ENCODE measurements at regions not wholly inside any gene's neighbourhood (a gene's known extent, or its start where the extent isn't known, plus 50 kb on each side); places are given as distances from the start of the nearest gene placed in this dataset.

DNA sequence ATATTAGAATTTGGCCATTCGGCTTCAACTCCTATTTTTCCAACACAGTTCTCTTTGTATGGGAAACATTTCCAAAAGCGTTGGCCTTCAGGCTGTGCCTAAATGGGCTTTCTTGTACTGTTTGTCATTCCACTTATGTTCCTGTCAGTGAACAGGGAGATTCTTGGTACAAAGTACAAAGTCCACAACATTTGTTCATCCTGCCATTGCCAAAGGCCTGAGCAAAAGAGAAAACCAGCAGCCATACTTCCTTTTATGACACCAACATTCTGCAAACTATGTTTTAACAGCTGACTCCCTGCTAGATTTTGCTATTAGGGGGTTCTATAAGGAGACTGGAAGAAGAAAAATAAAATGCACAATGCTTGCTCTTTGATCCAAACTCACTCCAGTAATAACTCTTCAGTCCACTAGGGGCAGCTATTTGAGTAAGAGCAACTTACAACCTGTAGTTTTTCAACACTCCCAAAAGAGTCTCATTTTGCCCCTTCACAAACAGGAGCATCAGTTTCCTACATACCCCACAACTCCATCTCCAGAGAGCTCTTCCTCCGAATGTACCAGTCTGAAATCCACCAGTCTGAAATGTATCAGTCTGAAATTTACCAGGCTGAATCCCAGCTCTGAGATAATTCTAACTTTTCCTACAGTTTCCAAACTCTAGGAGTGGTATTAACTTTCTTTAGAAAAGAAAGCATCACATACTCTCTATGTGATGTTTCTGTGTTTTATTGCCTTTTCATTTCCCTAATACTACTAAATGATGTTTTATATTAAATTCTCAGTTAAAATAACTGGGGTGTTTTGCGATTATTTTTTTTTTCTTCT lies 693.8 kb downstream of the DNAH5 start:
- Histone ChIP-seq H3K4me3 (no peak overlapping the region), H3K27me3 (ENCODE audit: insufficient read depth in 3 of 3, low read length in 2 of 3) (no peaks in the 10 kb centered on the region), H3K9me3 (no peaks in the 10 kb centered on the region), H3K27ac (no peak overlapping the region), H3K4me1 (no peaks in the 10 kb centered on the region), H3K36me3 (ENCODE audit: insufficient read depth in 1 of 2, low read depth in 1 of 2) (no peaks in the 10 kb centered on the region)
- intact Hi-C loops (cut with DNase I): no loop called here
- 75 to 81% (median 77%) methylated on average over 4 of the region's 4 CpGs for WGBS, 3 donors
- no peak for DNase-seq
- ATAC-seq: no peak
- TF ChIP-seq, protein P1, sequence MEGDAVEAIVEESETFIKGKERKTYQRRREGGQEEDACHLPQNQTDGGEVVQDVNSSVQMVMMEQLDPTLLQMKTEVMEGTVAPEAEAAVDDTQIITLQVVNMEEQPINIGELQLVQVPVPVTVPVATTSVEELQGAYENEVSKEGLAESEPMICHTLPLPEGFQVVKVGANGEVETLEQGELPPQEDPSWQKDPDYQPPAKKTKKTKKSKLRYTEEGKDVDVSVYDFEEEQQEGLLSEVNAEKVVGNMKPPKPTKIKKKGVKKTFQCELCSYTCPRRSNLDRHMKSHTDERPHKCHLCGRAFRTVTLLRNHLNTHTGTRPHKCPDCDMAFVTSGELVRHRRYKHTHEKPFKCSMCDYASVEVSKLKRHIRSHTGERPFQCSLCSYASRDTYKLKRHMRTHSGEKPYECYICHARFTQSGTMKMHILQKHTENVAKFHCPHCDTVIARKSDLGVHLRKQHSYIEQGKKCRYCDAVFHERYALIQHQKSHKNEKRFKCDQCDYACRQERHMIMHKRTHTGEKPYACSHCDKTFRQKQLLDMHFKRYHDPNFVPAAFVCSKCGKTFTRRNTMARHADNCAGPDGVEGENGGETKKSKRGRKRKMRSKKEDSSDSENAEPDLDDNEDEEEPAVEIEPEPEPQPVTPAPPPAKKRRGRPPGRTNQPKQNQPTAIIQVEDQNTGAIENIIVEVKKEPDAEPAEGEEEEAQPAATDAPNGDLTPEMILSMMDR (IDR thresholded peaks at IDR 0.05): no peak

DNA sequence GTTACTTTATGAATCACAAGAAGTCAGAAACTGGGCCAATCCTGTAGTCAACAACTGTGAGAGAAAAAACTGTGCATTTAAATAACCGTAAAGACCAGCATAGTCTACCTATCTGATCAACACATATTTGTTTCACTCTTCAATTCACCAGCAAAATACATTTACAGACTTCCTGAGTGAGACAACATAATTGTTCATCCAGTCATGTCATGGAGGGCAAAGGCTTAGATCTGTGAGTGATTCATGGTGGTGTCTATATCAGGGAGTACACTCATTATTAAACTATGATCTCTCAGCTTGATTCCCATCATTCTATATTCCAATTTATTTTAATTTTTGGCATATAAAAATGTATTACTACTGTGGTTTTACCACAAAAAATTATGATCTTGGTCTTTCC lies 694.6 kb downstream of the DNAH5 start:
- no peak overlapping the region for H3K27ac ChIP-seq
- TF ChIP-seq, protein P1 (IDR thresholded peaks at IDR 0.05): no peak
- intact Hi-C loops (cut with DNase I): no loop called here
- no peak for DNase-seq
- H3K4me3 ChIP-seq: no peak overlapping the region
- no peaks in the 10 kb centered on the region for H3K9me3 ChIP-seq
- no peaks in the 10 kb centered on the region for H3K4me1 ChIP-seq
- WGBS, 3 donors: 87 to 94% (median 91%) methylated on average over 1 of the region's 1 CpG
- ATAC-seq: no peak
- no peaks in the 10 kb centered on the region for H3K27me3 ChIP-seq (ENCODE audit: insufficient read depth in 3 of 3, low read length in 2 of 3)
- H3K36me3 ChIP-seq (ENCODE audit: insufficient read depth in 1 of 2, low read depth in 1 of 2): no peaks in the 10 kb centered on the region

DNA sequence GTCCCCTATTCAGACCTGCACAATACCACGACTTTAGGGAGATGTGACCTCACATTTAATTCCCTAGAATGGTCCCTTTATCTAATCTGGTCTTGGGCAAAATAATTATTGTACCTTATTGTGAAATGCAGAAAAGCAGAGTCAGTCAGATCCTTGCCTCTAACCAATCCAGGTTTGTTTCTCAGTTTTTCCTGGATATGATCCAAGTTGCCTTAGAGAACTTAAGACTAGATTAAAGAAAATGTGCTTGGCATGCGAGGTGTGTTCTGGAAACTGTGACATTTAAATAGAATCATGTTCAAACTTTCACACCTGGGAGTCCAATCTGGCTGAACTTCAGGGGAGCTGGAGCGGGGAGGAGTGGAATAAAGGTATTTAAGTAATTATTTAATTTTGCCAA lies 696.2 kb downstream of the DNAH5 start:
- Histone ChIP-seq H3K36me3 (ENCODE audit: insufficient read depth in 1 of 2, low read depth in 1 of 2) (no peaks in the 10 kb centered on the region), H3K9me3 (no peaks in the 10 kb centered on the region), H3K4me1 (no peaks in the 10 kb centered on the region), H3K27me3 (ENCODE audit: insufficient read depth in 3 of 3, low read length in 2 of 3) (no peaks in the 10 kb centered on the region), H3K4me3 (no peak overlapping the region), H3K27ac (no peak overlapping the region)
- TF ChIP-seq, protein P1 (IDR thresholded peaks at IDR 0.05): no peak
- ATAC-seq (no peak), DNase-seq (no peak)
- WGBS, 3 donors: 49 to 53% (median 50%) methylated on average over 3 of the region's 3 CpGs
- intact Hi-C loops (cut with DNase I): no loop called here

DNA sequence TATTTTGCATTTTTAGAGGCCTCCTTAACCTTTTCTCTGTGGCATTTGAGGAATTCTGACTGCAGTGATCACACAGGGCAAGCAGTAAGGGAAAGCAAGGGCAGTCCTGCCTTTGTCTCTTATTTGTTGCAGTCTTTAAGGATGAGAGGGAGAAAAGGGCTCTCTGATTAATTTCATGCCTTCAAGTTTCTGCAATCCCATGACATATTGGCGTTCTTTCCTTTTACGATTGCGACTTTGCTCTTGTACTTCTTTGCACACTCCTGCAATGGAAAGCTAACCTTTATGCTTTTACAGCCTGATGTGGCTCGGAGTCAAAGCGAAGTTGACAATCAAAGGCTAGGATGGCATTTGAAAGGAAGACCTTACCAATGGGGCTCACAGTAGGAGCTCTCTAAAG lies 698.4 kb downstream of the DNAH5 start:
- H3K27ac ChIP-seq: no peak overlapping the region
- no peaks in the 10 kb centered on the region for H3K9me3 ChIP-seq
- WGBS, 3 donors: 61 to 67% (median 62%) methylated on average over 5 of the region's 5 CpGs
- TF ChIP-seq, protein P1 (IDR thresholded peaks at IDR 0.05): no peak
- DNase-seq (no peak), ATAC-seq (no peak)
- no peaks in the 10 kb centered on the region for H3K36me3 ChIP-seq (ENCODE audit: insufficient read depth in 1 of 2, low read depth in 1 of 2)
- no peaks in the 10 kb centered on the region for H3K27me3 ChIP-seq (ENCODE audit: insufficient read depth in 3 of 3, low read length in 2 of 3)
- no peak overlapping the region for H3K4me3 ChIP-seq
- intact Hi-C loops (cut with DNase I): no loop called here
- H3K4me1 ChIP-seq: no peaks in the 10 kb centered on the region

DNA sequence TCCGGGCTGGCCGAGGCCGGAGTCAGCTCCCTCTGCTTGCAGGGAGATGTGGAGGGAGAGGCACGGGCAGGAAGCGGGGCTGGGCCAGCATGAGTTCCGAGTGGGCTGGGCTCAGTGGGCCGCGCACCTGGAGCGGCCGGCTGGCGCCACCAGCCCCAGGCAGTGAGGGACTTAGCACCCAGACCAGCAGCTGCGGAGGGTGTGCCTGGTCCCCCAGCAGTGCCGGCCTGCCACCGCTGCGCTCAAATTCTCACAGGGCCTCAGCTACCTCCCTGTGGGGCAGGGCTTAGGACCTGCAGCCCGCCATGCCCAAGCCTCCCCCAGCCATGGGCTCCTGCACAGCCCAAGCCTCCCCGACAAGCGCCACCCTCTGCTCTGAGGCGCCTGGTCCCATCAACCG lies 700.3 kb downstream of the DNAH5 start:
- DNase-seq (no peak), ATAC-seq (no peak)
- TF ChIP-seq, protein P1 (IDR thresholded peaks at IDR 0.05): no peak
- Histone ChIP-seq H3K9me3 (no peaks in the 10 kb centered on the region), H3K4me3 (no peak overlapping the region), H3K27ac (no peak overlapping the region), H3K36me3 (ENCODE audit: insufficient read depth in 1 of 2, low read depth in 1 of 2) (no peaks in the 10 kb centered on the region), H3K4me1 (no peaks in the 10 kb centered on the region), H3K27me3 (ENCODE audit: insufficient read depth in 3 of 3, low read length in 2 of 3) (no peaks in the 10 kb centered on the region)
- intact Hi-C loops (cut with DNase I): no loop called here
- 90 to 92% (median 91%) methylated on average over 19 to 20 of the region's 20 CpGs for WGBS, 3 donors
